ENCODE measurements at regions not wholly inside any gene's neighbourhood (a gene's known extent, or its start where the extent isn't known, plus 50 kb on each side); places are given as distances from the start of the nearest gene placed in this dataset.
A peak's percentile ranks its signal among the peaks of the same experiment; 100 is the strongest.

DNA sequence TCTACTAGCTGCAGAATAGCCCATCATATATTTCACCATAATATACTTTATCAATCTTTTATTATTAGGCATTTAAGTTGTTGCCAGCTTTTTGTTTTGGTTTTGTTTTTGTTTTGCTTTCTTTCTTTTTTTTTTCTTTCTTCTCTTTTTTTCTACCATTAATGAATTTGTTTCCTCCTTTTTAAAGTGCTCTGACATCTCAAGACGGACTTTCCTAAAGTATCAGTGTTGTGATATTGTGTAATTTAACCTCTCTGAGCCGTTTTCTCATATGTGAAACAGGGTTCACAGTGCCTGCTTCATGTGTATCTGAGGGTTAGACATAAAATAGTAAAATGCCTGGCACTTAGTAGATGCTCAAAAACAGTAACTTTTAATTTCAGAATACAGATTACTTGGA is 109.5 kb upstream of the IL12A start:
- DNase-seq, result no peak
- Histone ChIP-seq H3K36me3 (ENCODE audit: control insufficient read depth in 4 of 4, insufficient read depth in 4 of 4, low read length in 4 of 4) (no peaks in the 10 kb centered on the region), H3K9me3 (ENCODE audit: control insufficient read depth in 4 of 4, insufficient read depth in 3 of 4, low read length in 3 of 4) (no peaks in the 10 kb centered on the region), H3K4me1 (ENCODE audit: control insufficient read depth in 5 of 5, insufficient read depth in 5 of 5, low read length in 5 of 5) (peaks cover 9 to 32% (median 11%) of the 10 kb centered on the region in 5 donors), H3K27ac (ENCODE audit: low read depth in 1 of 2, low read length in 1 of 2) (peak overlapping the region in 1 of 2 donors; percentile 61), H3K9ac (ENCODE audit: insufficient read depth in 1 of 2, low read length in 2 of 2) (no peak overlapping the region), H3K4me3 (no peak overlapping the region), H3K27me3 (ENCODE audit: control insufficient read depth in 3 of 3, insufficient read depth in 3 of 3, low read length in 2 of 3) (peaks cover 0 to 8% (median 6%) of the 10 kb centered on the region in 3 donors)
- no peak for ATAC-seq (ENCODE audit: insufficient read depth, low FRiP score)
- WGBS, 2 donors, result 29 to 47% methylated on average over 2 of the region's 2 CpGs
- TF ChIP-seq, protein P1, sequence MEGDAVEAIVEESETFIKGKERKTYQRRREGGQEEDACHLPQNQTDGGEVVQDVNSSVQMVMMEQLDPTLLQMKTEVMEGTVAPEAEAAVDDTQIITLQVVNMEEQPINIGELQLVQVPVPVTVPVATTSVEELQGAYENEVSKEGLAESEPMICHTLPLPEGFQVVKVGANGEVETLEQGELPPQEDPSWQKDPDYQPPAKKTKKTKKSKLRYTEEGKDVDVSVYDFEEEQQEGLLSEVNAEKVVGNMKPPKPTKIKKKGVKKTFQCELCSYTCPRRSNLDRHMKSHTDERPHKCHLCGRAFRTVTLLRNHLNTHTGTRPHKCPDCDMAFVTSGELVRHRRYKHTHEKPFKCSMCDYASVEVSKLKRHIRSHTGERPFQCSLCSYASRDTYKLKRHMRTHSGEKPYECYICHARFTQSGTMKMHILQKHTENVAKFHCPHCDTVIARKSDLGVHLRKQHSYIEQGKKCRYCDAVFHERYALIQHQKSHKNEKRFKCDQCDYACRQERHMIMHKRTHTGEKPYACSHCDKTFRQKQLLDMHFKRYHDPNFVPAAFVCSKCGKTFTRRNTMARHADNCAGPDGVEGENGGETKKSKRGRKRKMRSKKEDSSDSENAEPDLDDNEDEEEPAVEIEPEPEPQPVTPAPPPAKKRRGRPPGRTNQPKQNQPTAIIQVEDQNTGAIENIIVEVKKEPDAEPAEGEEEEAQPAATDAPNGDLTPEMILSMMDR (IDR thresholded peaks at IDR 0.05; ENCODE audit: control extremely low read depth, extremely low read depth), result no peak

- no peak for DNase-seq
- H3K4me1 ChIP-seq (ENCODE audit: control insufficient read depth in 5 of 5, insufficient read depth in 5 of 5, low read length in 5 of 5), result peaks cover 9 to 32% (median 11%) of the 10 kb centered on the region in 5 donors
- no peaks in the 10 kb centered on the region for H3K9me3 ChIP-seq (ENCODE audit: control insufficient read depth in 4 of 4, insufficient read depth in 3 of 4, low read length in 3 of 4)
- H3K4me3 ChIP-seq, result no peak overlapping the region
- TF ChIP-seq, protein P1 (IDR thresholded peaks at IDR 0.05; ENCODE audit: control extremely low read depth, extremely low read depth), result no peak
- no peak for ATAC-seq (ENCODE audit: insufficient read depth, low FRiP score)
- peak overlapping the region in 1 of 2 donors; percentile 61 for H3K27ac ChIP-seq (ENCODE audit: low read depth in 1 of 2, low read length in 1 of 2)
- H3K36me3 ChIP-seq (ENCODE audit: control insufficient read depth in 4 of 4, insufficient read depth in 4 of 4, low read length in 4 of 4), result no peaks in the 10 kb centered on the region
- no peak overlapping the region for H3K9ac ChIP-seq (ENCODE audit: insufficient read depth in 1 of 2, low read length in 2 of 2)
- 54 to 71% methylated on average over 6 of the region's 6 CpGs for WGBS, 2 donors
- peaks cover 0 to 8% (median 6%) of the 10 kb centered on the region in 3 donors for H3K27me3 ChIP-seq (ENCODE audit: control insufficient read depth in 3 of 3, insufficient read depth in 3 of 3, low read length in 2 of 3)
Measured at GRCh38 chr3:159879598-159879997, 109.0 kb upstream of the IL12A start.

- no peak overlapping the region for H3K4me3 ChIP-seq
- ATAC-seq (ENCODE audit: insufficient read depth, low FRiP score) (no peak), DNase-seq (no peak)
- no peaks in the 10 kb centered on the region for H3K36me3 ChIP-seq (ENCODE audit: control insufficient read depth in 4 of 4, insufficient read depth in 4 of 4, low read length in 4 of 4)
- no peak overlapping the region for H3K9ac ChIP-seq (ENCODE audit: insufficient read depth in 1 of 2, low read length in 2 of 2)
- 72 to 81% methylated on average over 2 of the region's 2 CpGs for WGBS, 2 donors
- H3K9me3 ChIP-seq (ENCODE audit: control insufficient read depth in 4 of 4, insufficient read depth in 3 of 4, low read length in 3 of 4), result no peaks in the 10 kb centered on the region
- peaks cover 0 to 41% (median 8%) of the 10 kb centered on the region in 5 donors for H3K4me1 ChIP-seq (ENCODE audit: control insufficient read depth in 5 of 5, insufficient read depth in 5 of 5, low read length in 5 of 5)
- H3K27me3 ChIP-seq (ENCODE audit: control insufficient read depth in 3 of 3, insufficient read depth in 3 of 3, low read length in 2 of 3), result peaks cover 0 to 8% (median 6%) of the 10 kb centered on the region in 3 donors
- TF ChIP-seq, protein P1 (IDR thresholded peaks at IDR 0.05; ENCODE audit: control extremely low read depth, extremely low read depth), result no peak
- H3K27ac ChIP-seq (ENCODE audit: low read depth in 1 of 2, low read length in 1 of 2), result peak overlapping the region in 1 of 2 donors; percentile 78
Measured at GRCh38 chr3:159881208-159881607, 107.4 kb upstream of the IL12A start.

GRCh38 chr3:159881828-159882309 is 106.8 kb upstream of the IL12A start:
- Histone ChIP-seq H3K9ac (ENCODE audit: insufficient read depth in 1 of 2, low read length in 2 of 2) (no peak overlapping the region), H3K27me3 (ENCODE audit: control insufficient read depth in 3 of 3, insufficient read depth in 3 of 3, low read length in 2 of 3) (peaks cover 0 to 8% (median 6%) of the 10 kb centered on the region in 3 donors), H3K9me3 (ENCODE audit: control insufficient read depth in 4 of 4, insufficient read depth in 3 of 4, low read length in 3 of 4) (no peaks in the 10 kb centered on the region), H3K36me3 (ENCODE audit: control insufficient read depth in 4 of 4, insufficient read depth in 4 of 4, low read length in 4 of 4) (no peaks in the 10 kb centered on the region), H3K4me3 (no peak overlapping the region), H3K27ac (ENCODE audit: low read depth in 1 of 2, low read length in 1 of 2) (peak overlapping the region; percentile 65 to 78), H3K4me1 (ENCODE audit: control insufficient read depth in 5 of 5, insufficient read depth in 5 of 5, low read length in 5 of 5) (peaks cover 0 to 45% (median 7%) of the 10 kb centered on the region in 5 donors)
- no peak for DNase-seq
- no peak for ATAC-seq (ENCODE audit: insufficient read depth, low FRiP score)
- TF ChIP-seq, protein P1 (IDR thresholded peaks at IDR 0.05; ENCODE audit: control extremely low read depth, extremely low read depth), result no peak
- WGBS, 2 donors, result 70 to 71% methylated on average over 7 of the region's 7 CpGs
